HAP-1 (cell line): ENCODE measurements at regions not wholly inside any gene's neighbourhood (a gene's known extent, or its start where the extent isn't known, plus 50 kb on each side); places are given as distances from the start of the nearest gene placed in this dataset.

ENCODE experiments used
- DNase-seq, 2 experiments: peaks; one replicate each; pipeline ENCODE4 v3.0.0-alpha.2; 2016 to 2020; ENCODE audit warnings: low spot score in 2 of 2
- H3K27me3 ChIP-seq: fragments of 250-450 bp; sonication (Bioruptor Pico); 2 replicates; pipeline ENCODE4 v1.5.1; 2020; ENCODE audit warnings: low read depth, mild to moderate bottlenecking, moderate library complexity
- H3K36me3 ChIP-seq: fragments of 250-450 bp; sonication (Bioruptor Pico); replicated peaks from 2 replicates; pipeline ENCODE4 v1.5.1; 2020; ENCODE audit warnings: mild to moderate bottlenecking
- H3K4me1 ChIP-seq: fragments of 250-450 bp; sonication (Bioruptor Pico); 2 replicates; pipeline ENCODE4 v1.5.1; 2020; ENCODE audit warnings: mild to moderate bottlenecking
- H3K4me3 ChIP-seq: fragments of 250-450 bp; sonication (Bioruptor Pico); 2 replicates; pipeline ENCODE4 v1.5.1; 2020; ENCODE audit warnings: mild to moderate bottlenecking, moderate library complexity
- H3K9me3 ChIP-seq: fragments of 250-450 bp; sonication (Bioruptor Pico); 2 replicates; pipeline ENCODE4 v1.5.1; 2020; ENCODE audit warnings: mild to moderate bottlenecking, moderate library complexity
- in situ Hi-C: fragments of 300-500 bp; cut with MboI; formaldehyde crosslinking; loops from 3 replicates; pipeline ENCODE4 v1.14.3; 2020; ENCODE audit warnings: low sequenced_read_pairs, inconsistent platforms, mixed read lengths

DNA sequence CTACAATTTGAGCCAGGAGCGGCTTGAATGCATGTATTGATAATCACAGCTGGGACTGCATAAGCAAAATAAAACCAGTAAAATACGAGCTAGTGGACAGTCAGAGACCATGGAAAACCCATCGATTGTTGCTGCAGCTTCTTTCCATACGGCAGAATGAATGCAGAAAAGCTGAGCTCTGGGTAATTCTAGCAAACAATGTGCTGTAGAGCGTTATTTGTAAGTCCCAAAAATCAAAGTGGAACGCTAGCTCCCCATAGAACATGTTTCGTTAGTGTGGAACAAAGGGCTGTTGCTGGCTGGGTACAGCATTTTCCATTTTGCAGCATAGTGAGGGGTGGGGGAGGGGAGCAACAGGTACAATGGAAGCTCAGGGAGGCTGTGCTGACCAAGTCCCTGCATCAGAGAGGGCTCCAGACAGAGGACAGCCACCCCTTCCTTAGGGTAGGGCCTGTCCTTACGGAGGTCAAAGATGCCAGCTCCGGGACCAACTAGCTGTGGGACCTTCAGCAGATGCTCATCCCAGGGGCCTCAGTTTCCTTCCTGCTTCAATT lies 74.1 kb downstream of the BOD1L2 start:
- H3K4me3 ChIP-seq: no peak overlapping the region
- in situ Hi-C loops: no loop called here
- DNase-seq: no peak

GRCh38 chr18:57223144-57223870 lies 76.4 kb downstream of the BOD1L2 start:
- Histone ChIP-seq H3K4me3 (no peak overlapping the region), H3K27me3 (no peaks in the 10 kb centered on the region), H3K9me3 (no peaks in the 10 kb centered on the region), H3K4me1 (no peaks in the 10 kb centered on the region), H3K36me3 (no peaks in the 10 kb centered on the region)
- DNase-seq: no peak
- in situ Hi-C loops: no loop called here

More for the DNA sequence above, 74.1 kb downstream of the BOD1L2 start:
- Histone ChIP-seq H3K4me1 (no peaks in the 10 kb centered on the region), H3K36me3 (no peaks in the 10 kb centered on the region), H3K27me3 (no peaks in the 10 kb centered on the region), H3K9me3 (no peaks in the 10 kb centered on the region)

DNA sequence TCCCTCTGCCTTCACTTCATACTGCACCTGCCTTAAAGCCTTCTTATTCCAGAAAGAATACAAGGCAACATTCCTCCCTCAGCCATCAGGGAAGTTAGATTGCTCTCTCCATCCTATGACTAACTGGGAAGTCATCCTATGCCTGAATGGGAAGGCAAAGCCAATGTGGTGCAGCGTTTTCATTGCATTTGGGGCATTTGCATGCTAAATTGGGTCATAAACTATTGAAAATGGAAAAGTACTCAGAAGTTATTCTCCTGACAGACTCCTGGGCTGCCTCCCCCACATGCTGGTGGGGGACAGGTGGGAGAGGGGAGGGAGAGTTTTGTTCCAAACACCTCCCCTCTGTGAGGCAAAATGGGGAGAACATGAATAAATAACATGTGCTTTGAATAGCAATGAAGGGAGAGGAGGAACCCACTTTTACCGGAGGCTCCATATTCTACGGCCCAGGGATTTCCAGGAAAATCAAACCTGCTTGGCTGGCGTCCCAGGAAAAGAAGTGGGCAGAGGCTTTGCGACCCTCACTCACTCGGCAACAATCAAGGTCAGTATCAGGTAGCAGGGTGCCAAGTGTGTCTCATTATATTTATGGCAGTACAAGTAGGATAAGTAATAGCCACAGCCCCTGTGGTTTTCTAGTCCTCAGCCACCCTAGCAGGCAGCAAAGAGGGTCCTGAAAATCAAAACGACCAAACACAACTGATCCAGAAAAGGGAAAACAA lies 84.1 kb downstream of the BOD1L2 start:
- Histone ChIP-seq H3K9me3 (no peaks in the 10 kb centered on the region), H3K36me3 (no peaks in the 10 kb centered on the region), H3K27me3 (no peaks in the 10 kb centered on the region), H3K4me3 (no peak overlapping the region), H3K4me1 (no peaks in the 10 kb centered on the region)
- in situ Hi-C loops: no loop called here
- no peak for DNase-seq

DNA sequence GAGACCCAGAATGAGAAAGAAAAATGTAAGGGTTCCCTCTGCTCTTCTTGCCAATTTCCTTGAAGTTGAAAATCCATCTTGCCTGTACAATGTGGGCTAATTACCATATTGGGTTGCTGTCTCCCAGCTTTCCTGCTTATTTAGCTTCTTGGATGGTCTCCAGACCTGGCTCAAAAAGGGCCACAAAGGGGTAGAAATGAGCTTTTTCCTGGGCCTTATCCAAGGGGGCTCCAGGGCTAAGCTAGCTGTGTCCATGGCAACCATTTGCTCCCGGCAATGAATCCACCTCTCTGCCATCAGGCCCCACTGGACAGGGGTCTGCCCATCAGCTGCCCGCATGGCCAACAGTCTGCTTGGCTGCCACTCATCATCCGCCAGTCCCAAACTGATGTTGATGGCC lies 85.0 kb downstream of the BOD1L2 start:
- in situ Hi-C loops: no loop called here
- Histone ChIP-seq H3K4me1 (no peaks in the 10 kb centered on the region), H3K4me3 (no peak overlapping the region), H3K36me3 (no peaks in the 10 kb centered on the region), H3K27me3 (no peaks in the 10 kb centered on the region), H3K9me3 (no peaks in the 10 kb centered on the region)
- no peak for DNase-seq

DNA sequence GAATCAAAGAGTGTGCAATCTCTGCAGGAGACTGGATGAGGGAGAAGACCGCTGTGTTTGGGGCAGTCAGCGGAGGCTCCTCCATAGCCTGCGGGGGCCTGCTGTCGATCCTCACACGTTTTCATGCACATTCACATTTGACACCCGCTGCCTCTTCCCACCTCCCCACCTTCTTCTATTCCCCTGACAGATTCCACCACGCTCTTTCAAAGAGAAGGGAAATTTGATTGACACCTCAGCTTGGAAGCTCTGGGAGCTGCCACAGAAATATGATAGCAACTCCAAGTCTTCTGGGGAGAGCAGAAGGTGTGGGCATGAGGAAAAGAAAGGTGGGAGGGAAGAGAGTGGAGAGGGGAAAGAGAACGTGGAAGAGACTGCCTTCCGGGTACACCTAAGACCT lies 87.5 kb downstream of the BOD1L2 start:
- Histone ChIP-seq H3K9me3 (no peaks in the 10 kb centered on the region), H3K4me1 (no peaks in the 10 kb centered on the region), H3K36me3 (no peaks in the 10 kb centered on the region), H3K4me3 (no peak overlapping the region), H3K27me3 (no peaks in the 10 kb centered on the region)
- DNase-seq: no peak
- in situ Hi-C loops: no loop called here

DNA sequence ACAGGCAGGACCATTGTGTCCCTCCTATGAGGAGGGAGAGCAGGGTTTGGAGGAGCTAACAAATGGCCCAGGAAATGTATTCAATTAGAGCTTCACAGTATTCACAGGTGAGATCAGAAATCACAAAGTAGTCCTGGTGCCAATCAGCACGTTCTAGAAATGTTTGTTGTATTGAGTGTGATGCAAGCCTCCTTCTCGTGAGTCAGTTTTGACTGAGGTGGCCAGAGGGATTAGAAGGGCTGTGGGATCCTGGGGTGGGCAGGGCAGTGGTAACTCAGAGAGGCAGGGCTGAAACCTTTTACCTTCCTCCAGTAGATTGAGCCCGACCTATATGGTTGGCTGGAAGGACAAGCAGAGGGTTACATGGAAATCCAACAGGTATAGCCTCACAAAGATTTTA lies 95.0 kb downstream of the BOD1L2 start:
- no peak for DNase-seq
- Histone ChIP-seq H3K4me1 (no peaks in the 10 kb centered on the region), H3K27me3 (no peaks in the 10 kb centered on the region), H3K4me3 (no peak overlapping the region), H3K9me3 (no peaks in the 10 kb centered on the region), H3K36me3 (no peaks in the 10 kb centered on the region)
- in situ Hi-C loops: no loop called here

DNA sequence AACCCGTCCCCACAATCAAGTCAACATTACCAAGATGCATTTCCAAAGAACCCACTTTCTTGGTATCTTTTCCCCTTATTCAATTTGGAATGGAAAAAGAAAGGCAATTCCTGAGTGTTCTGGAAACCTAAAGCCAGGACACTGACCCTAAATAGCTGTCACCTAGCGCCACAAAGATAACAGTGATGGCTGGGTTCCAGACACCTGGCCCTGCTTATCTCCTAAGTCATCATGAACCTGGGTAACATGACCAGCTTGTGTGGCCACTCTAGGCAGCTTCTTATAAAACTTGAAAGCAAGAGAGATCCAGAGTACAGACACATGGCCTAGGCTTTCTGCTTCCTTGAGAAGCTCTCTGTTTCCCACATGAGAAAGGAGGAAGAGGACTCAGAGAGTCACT lies 95.4 kb downstream of the BOD1L2 start:
- no peak overlapping the region for H3K4me3 ChIP-seq
- no peak for DNase-seq
- in situ Hi-C loops: no loop called here
- H3K36me3 ChIP-seq: no peaks in the 10 kb centered on the region
- H3K4me1 ChIP-seq: no peaks in the 10 kb centered on the region
- H3K9me3 ChIP-seq: no peaks in the 10 kb centered on the region
- no peaks in the 10 kb centered on the region for H3K27me3 ChIP-seq

- H3K36me3 ChIP-seq: no peaks in the 10 kb centered on the region
- no peak for DNase-seq
- no peaks in the 10 kb centered on the region for H3K27me3 ChIP-seq
- in situ Hi-C loops: no loop called here
- no peaks in the 10 kb centered on the region for H3K4me1 ChIP-seq
- H3K9me3 ChIP-seq: no peaks in the 10 kb centered on the region
- H3K4me3 ChIP-seq: no peak overlapping the region
Measured at GRCh38 chr18:57243624-57244179, 96.8 kb downstream of the BOD1L2 start.

DNA sequence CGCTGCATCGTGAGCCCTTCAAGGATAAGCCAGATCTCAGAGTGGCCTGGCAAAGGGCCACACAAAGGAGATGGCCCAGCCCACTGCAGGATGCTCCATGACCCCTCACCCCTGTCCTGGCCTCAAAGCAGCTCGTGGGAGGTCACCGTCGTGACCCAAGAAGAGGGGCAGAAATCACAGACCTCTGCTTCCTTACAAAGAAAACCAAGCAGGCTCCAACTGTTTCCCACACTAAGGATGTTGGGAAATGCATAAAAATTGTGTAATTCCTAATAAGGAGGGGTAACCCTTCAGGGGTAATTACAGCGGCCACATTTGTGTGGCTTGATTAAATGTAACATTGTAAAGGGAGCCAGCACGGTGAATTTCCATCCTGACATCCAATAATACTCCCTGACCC lies 102.3 kb downstream of the BOD1L2 start:
- no peak for DNase-seq
- no peak overlapping the region for H3K4me3 ChIP-seq
- no peaks in the 10 kb centered on the region for H3K27me3 ChIP-seq
- H3K36me3 ChIP-seq: no peaks in the 10 kb centered on the region
- H3K4me1 ChIP-seq: no peaks in the 10 kb centered on the region
- no peaks in the 10 kb centered on the region for H3K9me3 ChIP-seq
- in situ Hi-C loops: no loop called here

DNA sequence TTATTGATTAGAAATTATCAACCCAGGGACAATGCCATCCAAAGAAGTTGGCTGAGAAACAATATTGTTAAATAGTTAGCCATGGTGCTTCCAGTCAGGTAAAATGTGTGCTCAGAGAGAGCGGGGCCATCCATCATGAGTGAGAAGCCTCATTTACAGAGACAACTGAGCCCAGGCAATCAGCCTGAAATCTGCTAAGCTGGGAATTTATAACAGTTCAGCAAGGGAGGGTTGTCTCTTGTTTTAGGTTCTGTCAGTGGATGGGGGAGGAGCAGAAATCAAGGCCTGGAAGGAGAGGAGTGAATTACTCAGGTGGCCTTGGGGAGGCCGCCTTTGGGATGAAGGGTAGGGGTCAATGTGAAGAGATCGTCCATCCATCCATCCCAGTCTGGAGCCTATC lies 102.5 kb upstream of the ST8SIA3 start:
- no peaks in the 10 kb centered on the region for H3K27me3 ChIP-seq
- no peak for DNase-seq
- H3K4me1 ChIP-seq: no peaks in the 10 kb centered on the region
- no peaks in the 10 kb centered on the region for H3K36me3 ChIP-seq
- no peak overlapping the region for H3K4me3 ChIP-seq
- H3K9me3 ChIP-seq: no peaks in the 10 kb centered on the region
- in situ Hi-C loops: no loop called here

GRCh38 chr18:57251747-57252146 lies 100.6 kb upstream of the ST8SIA3 start:
- in situ Hi-C loops: no loop called here
- H3K36me3 ChIP-seq: no peaks in the 10 kb centered on the region
- DNase-seq: no peak
- no peaks in the 10 kb centered on the region for H3K9me3 ChIP-seq
- H3K4me3 ChIP-seq: no peak overlapping the region
- H3K27me3 ChIP-seq: no peaks in the 10 kb centered on the region
- no peaks in the 10 kb centered on the region for H3K4me1 ChIP-seq

- Histone ChIP-seq H3K27me3 (no peaks in the 10 kb centered on the region), H3K36me3 (no peaks in the 10 kb centered on the region), H3K4me3 (no peak overlapping the region), H3K9me3 (no peaks in the 10 kb centered on the region), H3K4me1 (no peaks in the 10 kb centered on the region)
- DNase-seq: no peak
- in situ Hi-C loops: no loop called here
Measured at GRCh38 chr18:57253903-57254302, 98.5 kb upstream of the ST8SIA3 start.

DNA sequence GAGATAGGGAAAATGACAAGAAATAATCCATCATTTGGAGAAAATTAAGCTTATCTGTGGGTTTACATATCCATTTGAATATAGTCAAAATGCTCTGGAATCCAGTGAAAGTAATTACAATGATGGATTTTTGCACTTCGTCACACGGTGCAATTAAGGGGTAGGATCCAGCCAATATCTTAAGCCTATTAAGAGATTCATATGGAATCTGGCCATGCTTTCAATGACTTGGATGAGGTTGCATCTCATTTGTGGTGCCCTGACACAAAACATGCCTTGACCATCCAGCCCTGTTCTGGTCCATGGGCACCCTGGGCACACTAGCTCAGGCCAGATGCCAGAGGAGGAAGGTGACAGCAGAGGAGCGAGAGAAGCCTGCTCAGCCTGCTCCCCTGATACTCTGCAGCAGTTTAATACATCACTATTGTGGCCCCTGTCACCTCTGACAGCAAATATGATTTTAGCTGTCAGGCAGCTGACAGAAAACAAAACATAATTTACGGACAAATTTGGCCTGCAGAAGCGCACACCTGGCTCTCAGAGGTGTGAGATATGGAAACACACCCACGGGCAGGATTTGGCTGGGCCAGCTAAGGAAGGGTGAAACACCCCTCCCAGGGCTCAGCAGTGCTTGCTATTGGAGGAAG lies 94.1 kb upstream of the ST8SIA3 start:
- no peak for DNase-seq
- in situ Hi-C loops: no loop called here
- H3K27me3 ChIP-seq: no peaks in the 10 kb centered on the region
- no peaks in the 10 kb centered on the region for H3K4me1 ChIP-seq
- H3K4me3 ChIP-seq: no peak overlapping the region
- H3K9me3 ChIP-seq: no peaks in the 10 kb centered on the region
- H3K36me3 ChIP-seq: no peaks in the 10 kb centered on the region
